Nephron (organoid): ENCODE measurements at regions not wholly inside any gene's neighbourhood (a gene's known extent, or its start where the extent isn't known, plus 50 kb on each side); places are given as distances from the start of the nearest gene placed in this dataset.

Source experiments
- H3K27ac Mint-ChIP-seq, 3 experiments: 2 replicates each; pipeline ENCODE4 v1.8.0; 2020; ENCODE audit warnings: mixed read lengths in 3 of 3, mild to moderate bottlenecking in 2 of 3, moderate library complexity in 1 of 3
- H3K27me3 Mint-ChIP-seq: 2 replicates; pipeline ENCODE4 v1.8.0; 2021; ENCODE audit warnings: low read depth, mild to moderate bottlenecking, moderate library complexity, mixed read lengths
- H3K36me3 Mint-ChIP-seq: 2 replicates; pipeline ENCODE4 v1.8.0; 2020; ENCODE audit warnings: low read depth, mixed read lengths
- H3K4me1 Mint-ChIP-seq: 2 replicates; pipeline ENCODE4 v1.8.0; 2020; ENCODE audit warnings: mixed read lengths
- H3K4me3 Mint-ChIP-seq, 3 experiments: 2 replicates each; pipeline ENCODE4 v1.8.0; 2020; ENCODE audit warnings: mild to moderate bottlenecking in 3 of 3, mixed read lengths in 3 of 3, moderate library complexity in 2 of 3
- H3K9me3 Mint-ChIP-seq: 2 replicates; pipeline ENCODE4 v1.8.0; 2020; ENCODE audit warnings: mixed read lengths
- TF ChIP-seq, protein P1 (sequence below), 3 experiments: fragments of 200-600 bp; sonication (generic); IDR thresholded peaks; one replicate each; pipeline ENCODE4 v1.5.0; 2021; ENCODE audit warnings: antibody characterized with exemption in 3 of 3; ENCODE audit not compliant: unreplicated experiment in 3 of 3

DNA sequence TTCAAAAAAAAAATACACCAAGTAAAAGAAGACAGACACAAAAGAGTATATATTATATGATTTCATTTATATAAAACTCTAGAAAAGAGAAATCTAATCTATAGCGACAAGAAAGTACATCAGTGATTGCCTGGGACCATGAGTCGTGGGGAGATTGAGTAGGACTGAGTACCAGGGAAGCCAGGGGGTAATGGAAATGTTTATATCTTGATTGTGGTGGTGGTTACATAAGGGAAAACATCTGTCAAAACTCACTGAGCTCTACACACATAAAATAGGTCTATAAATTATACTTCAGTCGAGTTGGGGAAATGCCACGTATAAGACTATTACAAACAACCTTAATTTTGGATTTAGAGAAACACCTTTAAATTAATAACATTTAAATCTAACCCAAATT is 117.4 kb downstream of the TRIM29 start:
- Mint-ChIP-seq H3K4me1 (peaks cover 19% of the 10 kb centered on the region), H3K9me3 (no peaks in the 10 kb centered on the region), H3K36me3 (no peaks in the 10 kb centered on the region), H3K27me3 (peaks cover 38% of the 10 kb centered on the region), H3K27ac (no peak overlapping the region), H3K4me3 (no peak overlapping the region)
- TF ChIP-seq, protein P1, sequence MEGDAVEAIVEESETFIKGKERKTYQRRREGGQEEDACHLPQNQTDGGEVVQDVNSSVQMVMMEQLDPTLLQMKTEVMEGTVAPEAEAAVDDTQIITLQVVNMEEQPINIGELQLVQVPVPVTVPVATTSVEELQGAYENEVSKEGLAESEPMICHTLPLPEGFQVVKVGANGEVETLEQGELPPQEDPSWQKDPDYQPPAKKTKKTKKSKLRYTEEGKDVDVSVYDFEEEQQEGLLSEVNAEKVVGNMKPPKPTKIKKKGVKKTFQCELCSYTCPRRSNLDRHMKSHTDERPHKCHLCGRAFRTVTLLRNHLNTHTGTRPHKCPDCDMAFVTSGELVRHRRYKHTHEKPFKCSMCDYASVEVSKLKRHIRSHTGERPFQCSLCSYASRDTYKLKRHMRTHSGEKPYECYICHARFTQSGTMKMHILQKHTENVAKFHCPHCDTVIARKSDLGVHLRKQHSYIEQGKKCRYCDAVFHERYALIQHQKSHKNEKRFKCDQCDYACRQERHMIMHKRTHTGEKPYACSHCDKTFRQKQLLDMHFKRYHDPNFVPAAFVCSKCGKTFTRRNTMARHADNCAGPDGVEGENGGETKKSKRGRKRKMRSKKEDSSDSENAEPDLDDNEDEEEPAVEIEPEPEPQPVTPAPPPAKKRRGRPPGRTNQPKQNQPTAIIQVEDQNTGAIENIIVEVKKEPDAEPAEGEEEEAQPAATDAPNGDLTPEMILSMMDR (IDR thresholded peaks at IDR 0.05; ENCODE audit: unreplicated experiment in 3 of 3): no peak

DNA sequence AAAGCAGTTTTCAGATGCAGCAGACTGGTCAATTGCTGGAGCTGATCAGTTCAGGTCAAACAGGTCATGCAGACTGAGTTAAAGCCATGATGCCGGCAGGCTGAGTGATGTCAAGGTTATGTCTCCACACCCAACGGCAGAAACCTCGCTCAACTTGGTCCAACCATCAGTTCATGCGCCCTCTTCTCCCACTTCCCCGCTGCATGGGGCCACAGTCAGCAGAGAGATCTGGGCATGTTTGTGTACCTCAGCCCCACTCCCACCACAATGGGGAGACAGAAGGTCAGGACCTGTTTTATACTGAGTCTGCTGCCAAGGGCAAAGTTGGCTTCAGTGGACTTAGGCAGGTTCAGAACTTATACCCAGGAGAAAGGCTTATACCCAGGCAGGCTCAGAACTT is 118.7 kb downstream of the TRIM29 start:
- Mint-ChIP-seq H3K9me3 (no peaks in the 10 kb centered on the region), H3K27ac (no peak overlapping the region), H3K36me3 (no peaks in the 10 kb centered on the region), H3K4me3 (no peak overlapping the region), H3K27me3 (peaks cover 48% of the 10 kb centered on the region), H3K4me1 (peaks cover 30% of the 10 kb centered on the region)
- TF ChIP-seq, protein P1 (IDR thresholded peaks at IDR 0.05; ENCODE audit: unreplicated experiment in 3 of 3): no peak

DNA sequence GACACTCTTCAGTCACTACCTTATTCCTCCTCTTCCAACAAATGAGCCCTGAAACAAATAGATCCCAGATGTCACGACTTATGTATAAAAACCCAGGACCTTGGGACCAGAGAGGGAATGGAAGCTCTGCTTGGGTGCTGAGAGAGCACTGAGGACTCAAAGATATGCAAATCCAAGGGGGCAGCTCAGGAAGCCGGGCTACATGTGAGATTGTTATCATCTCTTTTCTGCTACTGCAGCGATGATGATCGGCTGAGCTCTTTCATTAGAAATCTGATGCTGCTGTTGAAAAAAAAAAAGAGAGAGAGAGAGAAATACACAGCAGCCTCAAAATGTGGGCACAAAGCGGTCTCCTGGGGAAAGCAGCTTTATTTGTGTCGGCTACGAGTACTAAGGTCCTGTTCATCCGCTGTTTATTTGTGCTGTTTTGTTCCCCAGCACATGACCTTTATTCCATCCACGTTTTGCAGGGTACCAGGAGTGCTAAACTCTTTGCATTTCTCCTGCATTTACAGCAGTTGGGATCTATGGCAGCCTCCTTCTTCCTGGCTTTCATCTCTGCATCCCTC is 120.2 kb downstream of the TRIM29 start:
- Mint-ChIP-seq H3K27ac (no peak overlapping the region), H3K27me3 (peaks cover 44% of the 10 kb centered on the region), H3K4me1 (peaks cover 34% of the 10 kb centered on the region), H3K9me3 (no peaks in the 10 kb centered on the region), H3K4me3 (no peak overlapping the region), H3K36me3 (no peaks in the 10 kb centered on the region)
- TF ChIP-seq, protein P1 (IDR thresholded peaks at IDR 0.05; ENCODE audit: unreplicated experiment in 3 of 3): no peak

DNA sequence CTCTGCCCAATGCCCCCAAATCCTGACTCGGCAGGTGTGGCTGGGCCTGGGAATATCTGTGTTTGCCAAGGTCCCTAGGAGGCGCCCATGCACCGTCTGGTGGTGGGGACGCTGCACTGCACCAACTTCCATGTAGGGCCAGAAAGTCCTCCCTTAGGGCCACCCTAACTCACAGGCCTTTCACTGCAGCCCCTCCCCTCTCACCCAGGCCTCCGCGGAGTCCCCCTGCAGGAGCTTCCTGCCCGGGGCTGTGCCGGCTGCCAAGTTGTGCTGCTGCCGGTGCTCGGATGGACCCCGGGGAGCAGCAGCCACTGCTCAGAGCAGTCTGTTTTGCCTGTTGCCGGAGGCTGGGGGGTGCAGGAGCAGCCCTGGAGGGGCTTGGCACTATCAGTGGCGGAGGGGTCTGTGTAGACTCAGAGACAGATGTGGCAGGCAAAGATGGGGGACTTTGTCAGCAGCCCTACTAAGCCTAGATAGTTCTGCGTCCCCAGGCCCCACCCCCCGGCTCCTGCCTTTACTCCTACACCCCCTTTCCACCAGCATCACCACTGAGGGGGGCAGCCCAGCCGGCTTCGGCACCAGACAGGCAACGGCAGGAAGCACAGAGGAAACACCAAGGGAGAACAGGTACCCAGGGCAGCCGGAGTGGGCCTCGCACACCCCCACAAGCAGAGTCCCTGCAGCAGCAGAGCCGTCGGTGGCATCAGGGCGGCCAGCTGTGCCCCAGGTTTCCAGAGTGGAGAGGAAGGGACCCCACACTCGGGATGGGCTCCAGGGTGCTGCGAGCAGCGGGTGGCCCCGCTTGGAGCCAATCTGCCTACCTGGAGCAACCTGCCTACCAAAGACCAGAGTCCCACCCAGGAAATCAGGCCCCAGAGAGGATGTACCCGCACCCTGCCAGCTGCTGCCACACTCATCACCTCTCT is 124.3 kb downstream of the TRIM29 start:
- H3K9me3 Mint-ChIP-seq: no peaks in the 10 kb centered on the region
- TF ChIP-seq, protein P1 (IDR thresholded peaks at IDR 0.05; ENCODE audit: unreplicated experiment in 3 of 3): peak; percentile 67 to 82 (median 77)
- no peak overlapping the region for H3K4me3 Mint-ChIP-seq
- no peak overlapping the region for H3K27ac Mint-ChIP-seq
- H3K27me3 Mint-ChIP-seq: peaks cover 60% of the 10 kb centered on the region
- no peaks in the 10 kb centered on the region for H3K36me3 Mint-ChIP-seq
- peaks cover 70% of the 10 kb centered on the region for H3K4me1 Mint-ChIP-seq

DNA sequence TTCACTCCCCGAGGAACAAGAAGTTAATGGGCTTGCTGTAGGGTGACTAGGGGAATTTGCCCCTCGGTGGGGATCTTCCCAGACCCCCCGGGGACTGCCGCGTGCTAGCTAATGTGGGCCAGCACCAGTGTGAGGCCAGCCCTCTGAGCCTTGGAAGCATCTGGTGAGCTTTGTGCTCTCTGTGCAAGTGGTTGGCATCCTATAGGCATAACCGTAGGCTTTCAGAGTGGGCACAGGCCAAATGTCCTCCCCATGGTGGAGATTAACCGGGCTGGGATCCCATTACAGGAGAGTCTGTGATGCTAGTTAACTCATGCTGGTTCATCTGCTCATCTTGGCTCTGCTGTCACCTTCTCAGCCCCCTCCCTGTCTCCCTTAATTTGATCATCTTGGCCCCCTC is 125.7 kb downstream of the TRIM29 start:
- Mint-ChIP-seq H3K4me1 (peaks cover 63% of the 10 kb centered on the region), H3K9me3 (no peaks in the 10 kb centered on the region), H3K4me3 (no peak overlapping the region), H3K36me3 (no peaks in the 10 kb centered on the region), H3K27ac (peak overlapping the region in 1 of 3 experiments; percentile 13), H3K27me3 (peaks cover 55% of the 10 kb centered on the region)
- TF ChIP-seq, protein P1 (IDR thresholded peaks at IDR 0.05; ENCODE audit: unreplicated experiment in 3 of 3): no peak
